K562 (cell line): ENCODE measurements at regions not wholly inside any gene's neighbourhood (a gene's known extent, or its start where the extent isn't known, plus 50 kb on each side); places are given as distances from the start of the nearest gene placed in this dataset.

Experiments
- ATAC-seq: fragments of 200-7000 bp; cut with Tn5 transposase; 3 replicates; pipeline ENCODE4 v1.9.1; 2020; ENCODE audit warnings: moderate library complexity
- BruUV-seq: library from RNA; stranded (reverse); fragments of 400-500 nt; replicated peaks from 2 replicates; lab custom pipeline; 2021; lab: Mats Ljungman, UMichigan
- CTCF ChIA-PET: fragments of 300-600 bp; formaldehyde crosslinking; extraction: SDS; loops from one replicate; lab custom pipeline; 2021; ENCODE audit warnings: low intra/inter-chr PET ratio; lab: Yijun Ruan, JAX
- POLR2A ChIA-PET: fragments of 300-600, 350-650 bp; sonication (Branson Sonifier 250); formaldehyde crosslinking; extraction: SDS; loops from one replicate; lab custom pipeline; 2021; ENCODE audit warnings: antibody characterized with exemption, inconsistent platforms; lab: Yijun Ruan, JAX
- DNase-seq, 4 experiments: peaks; one replicate each; pipeline versions ENCODE4 v3.0.0 to v3.0.0-alpha.2; 2011 to 2018; ENCODE audit warnings: low spot score in 3 of 4, mixed read lengths in 3 of 4; ENCODE audit errors: extremely low read depth in 1 of 4
- FAIRE-seq: peaks from 2 replicates; lab custom pipeline; 2011; peaks lifted over from hg19 to GRCh38; lab: Jason Lieb, UNC
- H2AFZ ChIP-seq: 2 replicates; pipeline ENCODE4 v1.6.0; 2011; ENCODE audit warnings: low read depth, low read length, control low read depth, inconsistent platforms
- H3K27ac ChIP-seq: fragments of 200-600 bp; 3 replicates; pipeline ENCODE4 v1.8.0; 2011; ENCODE audit warnings: low read depth, mild to moderate bottlenecking, control low read depth, inconsistent platforms, low read length, moderate library complexity, mixed read lengths; ENCODE audit errors: extremely low read depth
- H3K27me3 ChIP-seq, 2 experiments: fragments of 300-600 bp in 1 of 2; 2 replicates in 1 of 2; 3 replicates in 1 of 2; pipeline versions ENCODE4 v1.6.0 to v1.8.0; 2011; ENCODE audit warnings: inconsistent platforms in 2 of 2, low read length in 2 of 2, mild to moderate bottlenecking in 1 of 2, mixed read lengths in 1 of 2, moderate library complexity in 1 of 2; ENCODE audit not compliant: control insufficient read depth in 2 of 2, insufficient read depth in 2 of 2
- H3K36me3 ChIP-seq: fragments of 300-600 bp; 3 replicates; pipeline ENCODE4 v1.8.0; 2011; ENCODE audit warnings: mild to moderate bottlenecking, low read length, inconsistent platforms; ENCODE audit not compliant: control insufficient read depth, insufficient read depth
- H3K4me1 ChIP-seq, 2 experiments: fragments of 200-600 bp in 1 of 2; replicated peaks in 1 of 2; 2 replicates in 1 of 2; 3 replicates in 1 of 2; pipeline versions ENCODE4 v1.5.1 to v1.8.0; 2011; ENCODE audit warnings: inconsistent platforms in 2 of 2, low read length in 2 of 2, mild to moderate bottlenecking in 1 of 2, mixed read lengths in 1 of 2, moderate library complexity in 1 of 2; ENCODE audit not compliant: control insufficient read depth in 2 of 2, insufficient read depth in 2 of 2
- H3K4me2 ChIP-seq: 2 replicates; pipeline ENCODE4 v1.6.1; 2011; ENCODE audit warnings: low read length, control low read depth, inconsistent platforms, mixed read lengths; ENCODE audit not compliant: insufficient read depth
- H3K4me3 ChIP-seq: fragments of 200-600 bp; sonication (generic), shearing (Covaris generic); 2 replicates; pipeline ENCODE4 v1.5.1; 2016; ENCODE audit warnings: control low read depth, inconsistent platforms
- H3K79me2 ChIP-seq: fragments of 200-600 bp; 3 replicates; pipeline ENCODE4 v1.8.0; 2011; ENCODE audit warnings: low read length, inconsistent platforms; ENCODE audit not compliant: control insufficient read depth, insufficient read depth
- H3K9ac ChIP-seq, 2 experiments: 2 replicates each; pipeline versions ENCODE4 v1.6.0 to v1.6.1; 2011; ENCODE audit warnings: low read depth in 2 of 2, low read length in 2 of 2, control low read depth in 1 of 2, inconsistent platforms in 1 of 2, mild to moderate bottlenecking in 1 of 2, mixed read lengths in 1 of 2; ENCODE audit not compliant: insufficient read depth in 1 of 2
- H3K9me1 ChIP-seq: one replicate; pipeline ENCODE4 v1.6.0; 2011; ENCODE audit warnings: inconsistent platforms, mild to moderate bottlenecking, low read length, moderate library complexity; ENCODE audit not compliant: control insufficient read depth, insufficient read depth
- H3K9me3 ChIP-seq: replicated peaks from 2 replicates; pipeline ENCODE4 v1.5.1; 2011; ENCODE audit warnings: low read depth, low read length, inconsistent platforms; ENCODE audit not compliant: control insufficient read depth, insufficient read depth
- H4K20me1 ChIP-seq: replicated peaks from 2 replicates; pipeline ENCODE4 v1.6.1; 2011; ENCODE audit warnings: low read length, inconsistent platforms, mixed read lengths; ENCODE audit not compliant: control insufficient read depth, insufficient read depth
- ARID3A ChIP-seq: IDR thresholded peaks from 2 replicates; pipeline ENCODE4 v1.6.1; 2012; ENCODE audit warnings: low read depth, low read length, improper control_type of control experiment, borderline replicate concordance
- CHAMP1 ChIP-seq: fragments of 450-650 bp; IDR thresholded peaks from 2 replicates; pipeline ENCODE4 v1.6.1; 2016; ENCODE audit warnings: mild to moderate bottlenecking
- FOXK2 ChIP-seq, 2 experiments: fragments of 450-650 bp; IDR thresholded peaks in 1 of 2; conservative IDR thresholded peaks in 1 of 2; 2 replicates each; pipeline ENCODE4 v1.6.1; 2016; ENCODE audit warnings: low read depth in 2 of 2, mild to moderate bottlenecking in 1 of 2
- HNRNPLL ChIP-seq: fragments of 200-400 bp; formaldehyde crosslinking; IDR thresholded peaks from 2 replicates; pipeline ENCODE4 v1.6.1; 2017; ENCODE audit warnings: low read length, low read depth, mild to moderate bottlenecking; ENCODE audit not compliant: poor library complexity, severe bottlenecking
- MAZ ChIP-seq, 2 experiments: fragments of 450-650 bp in 1 of 2; sonication (generic) in 1 of 2; formaldehyde crosslinking; IDR thresholded peaks in 1 of 2; conservative IDR thresholded peaks in 1 of 2; 2 replicates each; pipeline versions ENCODE4 v1.4.0 to v1.5.0; 2020; ENCODE audit warnings: mild to moderate bottlenecking in 1 of 2, missing genetic modification reagents in 1 of 2
- NR2F6 ChIP-seq: fragments of 450-650 bp; formaldehyde crosslinking; IDR thresholded peaks from 2 replicates; pipeline ENCODE4 v1.4.0; 2020; ENCODE audit warnings: mild to moderate bottlenecking
- PRDM10 ChIP-seq: fragments of 450-650 bp; IDR thresholded peaks from 2 replicates; pipeline ENCODE4 v1.6.1; 2018; ENCODE audit not compliant: partially characterized antibody
- RBBP5 ChIP-seq: fragments of 200-600 bp; sonication (generic); IDR thresholded peaks from 2 replicates; pipeline ENCODE4 v1.6.1; 2012; ENCODE audit warnings: borderline replicate concordance, mild to moderate bottlenecking, low read length, control low read depth, inconsistent platforms; ENCODE audit not compliant: insufficient read depth, poor library complexity, severe bottlenecking
- SMAD2 ChIP-seq: fragments of 150-350 bp; IDR thresholded peaks from 2 replicates; pipeline ENCODE4 v1.6.1; 2014; ENCODE audit warnings: low read depth, mild to moderate bottlenecking, low read length
- TCF7 ChIP-seq: sonication (generic); IDR thresholded peaks from 2 replicates; pipeline ENCODE4 v1.6.1; 2016; ENCODE audit warnings: antibody characterized with exemption, borderline replicate concordance
- ZNF324 ChIP-seq: fragments of 250-450 bp; sonication (Bioruptor Pico); IDR thresholded peaks from 2 replicates; pipeline ENCODE4 v1.4.0; 2020; ENCODE audit warnings: mild to moderate bottlenecking
- WGBS: fragments of 100-300 bp; shearing (Covaris generic); methylation state at CpG from one replicate; pipeline ENCODE4 v1.1.6; 2016; ENCODE audit warnings: low coverage, mixed read lengths; ENCODE audit not compliant: insufficient coverage; ENCODE audit errors: missing lambda C conversion rate; 5-methylcytosine and 5-hydroxymethylcytosine counted together
- in situ Hi-C: fragments of 300-500 bp; cut with MboI; formaldehyde crosslinking; loops from 4 replicates; pipeline ENCODE4 v1.15.0; 2018; ENCODE audit warnings: inconsistent platforms, mixed read lengths
- intact Hi-C: fragments of 100-400 bp; cut with micrococcal nuclease; formaldehyde crosslinking; loops from 2 replicates; pipeline ENCODE4 v1.14.2; 2022

- no peak for DNase-seq
- FAIRE-seq, result no peak
- intact Hi-C loops, result no loop called here
- TF ChIP-seq RBBP5 (no peak), ZNF324 (no peak), CHAMP1 (no peak), PRDM10 (no peak), MAZ (CRISPR knock-in tag; conservative IDR thresholded peaks at IDR 0.05 in 1 of 2, IDR thresholded peaks at IDR 0.05 in 1 of 2) (no peak), FOXK2 (conservative IDR thresholded peaks at IDR 0.05 in 1 of 2, IDR thresholded peaks at IDR 0.05 in 1 of 2; ENCODE audit: low read depth in 2 of 2) (no peak), TCF7 (no peak), HNRNPLL (no peak), NR2F6 (CRISPR knock-in tag) (no peak), ARID3A (no peak), SMAD2 (no peak)
Measured at GRCh38 chr21:43275421-43276211, 106.8 kb downstream of the CRYAA start.

More at GRCh38 chr21:43275421-43276211, 106.8 kb downstream of the CRYAA start:
- Histone ChIP-seq H3K27me3 (peaks cover 54 to 85% of the 10 kb centered on the region in 2 experiments), H3K36me3 (no peaks in the 10 kb centered on the region), H2AFZ (no peak overlapping the region), H3K79me2 (no peaks in the 10 kb centered on the region), H3K9me1 (no peaks in the 10 kb centered on the region), H3K4me2 (no peak overlapping the region), H4K20me1 (peaks cover 15% of the 10 kb centered on the region; the same call in 1 of the 2 replicates), H3K9me3 (no peaks in the 10 kb centered on the region), H3K4me1 (peaks cover 0 to 10% of the 10 kb centered on the region in 2 experiments; a peak in 2 of 5 replicates), H3K9ac (no peak overlapping the region), H3K4me3 (no peak overlapping the region), H3K27ac (no peak overlapping the region)
- no TSS peak for BruUV-seq
- ChIA-PET POLR2A (no interaction called here), CTCF (no interaction called here)
- in situ Hi-C loops, result no loop called here
- ATAC-seq, result no peak
- 0% methylated on average over 6 of the region's 6 CpGs for WGBS
